ENCODE measurements at regions not wholly inside any gene's neighbourhood (a gene's known extent, or its start where the extent isn't known, plus 50 kb on each side); places are given as distances from the start of the nearest gene placed in this dataset.

DNA sequence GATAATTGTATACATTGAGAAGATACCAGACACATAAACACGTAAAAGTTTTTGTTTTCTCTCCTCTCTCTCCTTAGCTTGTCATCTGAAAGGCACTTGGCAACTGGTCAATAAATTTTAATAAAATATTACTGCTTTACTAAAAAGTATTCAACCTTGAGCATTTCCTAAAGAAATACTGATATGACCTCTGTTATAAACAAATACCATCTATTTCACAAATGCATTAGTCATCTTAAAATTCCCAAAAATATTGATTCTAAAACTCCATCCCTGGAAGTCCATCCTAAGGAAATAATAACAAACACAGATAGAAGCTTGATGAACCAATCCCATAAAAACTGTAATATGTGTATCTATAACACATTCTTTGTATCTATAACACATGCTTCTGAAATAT is 483.2 kb downstream of the TLR4 start:
- H3K27ac ChIP-seq (ENCODE audit: low read depth in 2 of 2, low read length in 2 of 2), result no peak overlapping the region
- no peaks in the 10 kb centered on the region for H3K4me1 ChIP-seq (ENCODE audit: control insufficient read depth in 2 of 2, insufficient read depth in 2 of 2, low read length in 2 of 2)
- H3K4me3 ChIP-seq (ENCODE audit: low read length in 2 of 2), result no peak overlapping the region
- no peaks in the 10 kb centered on the region for H3K27me3 ChIP-seq (ENCODE audit: control insufficient read depth in 2 of 2, insufficient read depth in 2 of 2, low read length in 2 of 2)
- no peak overlapping the region for H3K9ac ChIP-seq (ENCODE audit: low read depth in 1 of 2, low read length in 2 of 2)
- H3K36me3 ChIP-seq (ENCODE audit: control insufficient read depth in 2 of 2, insufficient read depth in 2 of 2, low read length in 2 of 2), result no peaks in the 10 kb centered on the region
- H3K9me3 ChIP-seq (ENCODE audit: control insufficient read depth in 2 of 2, low read length in 2 of 2), result no peaks in the 10 kb centered on the region

DNA sequence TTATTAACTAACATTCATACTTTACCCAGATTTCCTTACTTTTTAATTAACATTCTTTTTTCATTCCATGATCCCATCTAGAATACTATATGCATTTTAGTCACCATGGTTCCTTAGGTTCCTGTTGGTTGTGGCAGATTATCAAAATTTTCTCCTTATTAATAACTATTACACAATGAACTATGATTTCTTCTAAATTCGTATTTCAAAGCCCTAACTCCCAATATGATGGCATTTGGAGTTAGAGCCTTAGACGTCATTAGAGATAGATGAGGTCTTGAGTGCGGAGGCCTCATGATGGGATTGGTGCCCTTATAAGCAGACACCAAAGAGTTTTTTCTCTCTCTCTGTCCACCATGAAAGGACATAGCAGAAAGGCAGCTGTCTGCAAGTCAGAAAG is 485.4 kb downstream of the TLR4 start:
- no peaks in the 10 kb centered on the region for H3K27me3 ChIP-seq (ENCODE audit: control insufficient read depth in 2 of 2, insufficient read depth in 2 of 2, low read length in 2 of 2)
- H3K4me3 ChIP-seq (ENCODE audit: low read length in 2 of 2), result no peak overlapping the region
- H3K36me3 ChIP-seq (ENCODE audit: control insufficient read depth in 2 of 2, insufficient read depth in 2 of 2, low read length in 2 of 2), result no peaks in the 10 kb centered on the region
- H3K27ac ChIP-seq (ENCODE audit: low read depth in 2 of 2, low read length in 2 of 2), result no peak overlapping the region
- H3K9ac ChIP-seq (ENCODE audit: low read depth in 1 of 2, low read length in 2 of 2), result no peak overlapping the region
- no peaks in the 10 kb centered on the region for H3K9me3 ChIP-seq (ENCODE audit: control insufficient read depth in 2 of 2, low read length in 2 of 2)
- no peaks in the 10 kb centered on the region for H3K4me1 ChIP-seq (ENCODE audit: control insufficient read depth in 2 of 2, insufficient read depth in 2 of 2, low read length in 2 of 2)

DNA sequence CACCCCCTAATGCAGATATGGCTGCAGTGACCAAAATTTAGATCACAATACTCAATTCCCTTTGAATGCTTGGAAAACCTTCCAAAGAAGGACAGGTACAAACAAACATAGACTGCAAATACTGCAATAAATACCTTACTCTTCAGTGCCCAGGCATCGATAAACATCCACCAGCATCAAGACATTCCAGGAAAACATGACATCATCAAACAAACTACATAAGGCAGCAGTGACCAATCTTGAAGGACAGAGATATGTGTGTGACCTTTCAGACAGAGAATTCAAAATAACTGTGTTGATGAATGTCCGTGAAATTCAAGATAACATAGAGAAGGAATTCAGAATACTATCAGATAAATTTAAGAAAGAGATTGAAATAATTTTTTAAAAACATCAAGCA is 488.6 kb downstream of the TLR4 start:
- no peaks in the 10 kb centered on the region for H3K9me3 ChIP-seq (ENCODE audit: control insufficient read depth in 2 of 2, low read length in 2 of 2)
- H3K27me3 ChIP-seq (ENCODE audit: control insufficient read depth in 2 of 2, insufficient read depth in 2 of 2, low read length in 2 of 2), result no peaks in the 10 kb centered on the region
- no peak overlapping the region for H3K27ac ChIP-seq (ENCODE audit: low read depth in 2 of 2, low read length in 2 of 2)
- H3K9ac ChIP-seq (ENCODE audit: low read depth in 1 of 2, low read length in 2 of 2), result no peak overlapping the region
- H3K36me3 ChIP-seq (ENCODE audit: control insufficient read depth in 2 of 2, insufficient read depth in 2 of 2, low read length in 2 of 2), result no peaks in the 10 kb centered on the region
- H3K4me3 ChIP-seq (ENCODE audit: low read length in 2 of 2), result no peak overlapping the region
- no peaks in the 10 kb centered on the region for H3K4me1 ChIP-seq (ENCODE audit: control insufficient read depth in 2 of 2, insufficient read depth in 2 of 2, low read length in 2 of 2)

DNA sequence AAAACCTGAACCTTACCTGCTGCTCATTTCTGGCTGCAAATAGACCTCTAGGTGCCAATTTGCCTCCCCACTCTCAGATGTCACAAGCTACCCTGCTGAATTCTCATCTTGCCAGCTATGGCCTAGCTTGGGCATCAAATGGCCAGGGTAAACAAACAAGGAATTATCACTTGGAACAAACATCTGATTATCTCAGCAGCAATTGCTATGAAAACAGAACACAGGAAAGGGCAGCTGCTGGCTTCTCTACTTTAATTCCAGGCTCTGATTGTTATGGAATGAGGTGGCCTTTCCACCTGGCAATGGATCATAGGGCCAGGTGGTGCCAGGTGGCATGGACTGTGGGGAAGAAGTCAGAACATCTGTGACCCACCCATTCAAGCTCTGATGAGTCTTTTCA is 505.1 kb downstream of the TLR4 start:
- Histone ChIP-seq H3K4me3 (ENCODE audit: low read length in 2 of 2) (no peak overlapping the region), H3K4me1 (ENCODE audit: control insufficient read depth in 2 of 2, insufficient read depth in 2 of 2, low read length in 2 of 2) (no peaks in the 10 kb centered on the region), H3K27me3 (ENCODE audit: control insufficient read depth in 2 of 2, insufficient read depth in 2 of 2, low read length in 2 of 2) (no peaks in the 10 kb centered on the region), H3K36me3 (ENCODE audit: control insufficient read depth in 2 of 2, insufficient read depth in 2 of 2, low read length in 2 of 2) (no peaks in the 10 kb centered on the region), H3K9ac (ENCODE audit: low read depth in 1 of 2, low read length in 2 of 2) (no peak overlapping the region), H3K27ac (ENCODE audit: low read depth in 2 of 2, low read length in 2 of 2) (no peak overlapping the region), H3K9me3 (ENCODE audit: control insufficient read depth in 2 of 2, low read length in 2 of 2) (no peaks in the 10 kb centered on the region)

DNA sequence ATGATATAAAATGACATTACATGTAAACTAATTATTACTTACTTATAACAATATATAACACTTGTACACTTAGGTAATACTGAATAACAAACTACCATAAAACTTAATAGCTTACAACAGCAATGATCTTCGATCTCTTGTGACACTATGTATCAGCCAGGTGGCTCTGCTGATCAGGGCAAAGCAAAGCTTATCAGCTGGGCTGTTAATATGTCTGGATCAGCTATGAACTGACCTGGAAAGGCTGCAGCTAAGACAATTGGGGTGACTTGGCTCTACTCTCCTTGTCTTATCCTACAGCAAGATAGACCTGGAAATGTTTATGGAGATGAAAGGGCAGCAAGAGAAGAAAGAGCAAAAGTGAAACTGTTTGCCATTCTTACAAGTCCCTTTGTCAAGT is 511.3 kb downstream of the TLR4 start:
- Histone ChIP-seq H3K9me3 (ENCODE audit: control insufficient read depth in 2 of 2, low read length in 2 of 2) (no peaks in the 10 kb centered on the region), H3K27me3 (ENCODE audit: control insufficient read depth in 2 of 2, insufficient read depth in 2 of 2, low read length in 2 of 2) (no peaks in the 10 kb centered on the region), H3K36me3 (ENCODE audit: control insufficient read depth in 2 of 2, insufficient read depth in 2 of 2, low read length in 2 of 2) (no peaks in the 10 kb centered on the region), H3K9ac (ENCODE audit: low read depth in 1 of 2, low read length in 2 of 2) (no peak overlapping the region), H3K4me3 (ENCODE audit: low read length in 2 of 2) (no peak overlapping the region), H3K4me1 (ENCODE audit: control insufficient read depth in 2 of 2, insufficient read depth in 2 of 2, low read length in 2 of 2) (no peaks in the 10 kb centered on the region), H3K27ac (ENCODE audit: low read depth in 2 of 2, low read length in 2 of 2) (no peak overlapping the region)

DNA sequence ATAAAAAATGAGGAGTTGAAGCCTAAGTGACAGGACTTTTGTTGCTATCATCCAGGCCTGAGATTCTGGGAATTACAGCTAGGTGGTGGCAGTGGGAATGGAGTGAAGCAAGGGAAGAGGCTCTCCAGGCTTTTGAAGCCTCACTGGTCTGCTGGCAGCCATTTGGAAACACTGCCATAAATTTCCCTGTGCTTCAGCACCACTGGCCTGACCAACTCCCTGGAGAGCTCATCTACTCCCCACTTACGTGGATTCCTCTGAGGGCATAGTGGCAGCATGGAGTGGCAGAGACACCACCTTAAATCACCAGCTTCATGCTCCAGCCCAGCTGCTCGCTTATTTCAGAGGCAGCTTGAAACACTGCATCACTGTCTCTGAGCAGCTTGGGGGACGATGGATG is 518.2 kb downstream of the TLR4 start:
- Histone ChIP-seq H3K27ac (ENCODE audit: low read depth in 2 of 2, low read length in 2 of 2) (no peak overlapping the region), H3K27me3 (ENCODE audit: control insufficient read depth in 2 of 2, insufficient read depth in 2 of 2, low read length in 2 of 2) (no peaks in the 10 kb centered on the region), H3K9ac (ENCODE audit: low read depth in 1 of 2, low read length in 2 of 2) (no peak overlapping the region), H3K9me3 (ENCODE audit: control insufficient read depth in 2 of 2, low read length in 2 of 2) (no peaks in the 10 kb centered on the region), H3K4me3 (ENCODE audit: low read length in 2 of 2) (no peak overlapping the region), H3K36me3 (ENCODE audit: control insufficient read depth in 2 of 2, insufficient read depth in 2 of 2, low read length in 2 of 2) (no peaks in the 10 kb centered on the region), H3K4me1 (ENCODE audit: control insufficient read depth in 2 of 2, insufficient read depth in 2 of 2, low read length in 2 of 2) (no peaks in the 10 kb centered on the region)

DNA sequence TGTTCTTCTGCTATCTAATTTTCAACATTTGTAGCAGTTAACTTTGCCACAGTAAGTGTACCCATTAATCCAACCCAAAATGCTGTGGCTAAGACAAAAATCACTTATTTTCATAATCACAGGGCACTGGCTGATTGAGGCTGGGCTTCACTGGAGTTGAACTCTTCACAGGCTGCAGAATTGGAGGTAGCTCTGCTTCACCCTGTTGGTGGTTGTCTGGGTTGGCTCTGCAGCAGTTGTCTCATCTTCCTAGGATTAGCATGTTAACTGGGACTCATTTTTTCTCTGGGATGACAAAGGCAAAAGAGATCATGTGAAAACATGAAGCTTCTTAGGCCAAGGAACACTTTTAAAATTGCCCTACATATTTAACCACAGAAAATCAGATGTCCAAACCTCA is 518.9 kb downstream of the TLR4 start:
- H3K4me3 ChIP-seq (ENCODE audit: low read length in 2 of 2), result no peak overlapping the region
- H3K36me3 ChIP-seq (ENCODE audit: control insufficient read depth in 2 of 2, insufficient read depth in 2 of 2, low read length in 2 of 2), result no peaks in the 10 kb centered on the region
- H3K27me3 ChIP-seq (ENCODE audit: control insufficient read depth in 2 of 2, insufficient read depth in 2 of 2, low read length in 2 of 2), result no peaks in the 10 kb centered on the region
- no peak overlapping the region for H3K9ac ChIP-seq (ENCODE audit: low read depth in 1 of 2, low read length in 2 of 2)
- H3K9me3 ChIP-seq (ENCODE audit: control insufficient read depth in 2 of 2, low read length in 2 of 2), result no peaks in the 10 kb centered on the region
- no peak overlapping the region for H3K27ac ChIP-seq (ENCODE audit: low read depth in 2 of 2, low read length in 2 of 2)
- H3K4me1 ChIP-seq (ENCODE audit: control insufficient read depth in 2 of 2, insufficient read depth in 2 of 2, low read length in 2 of 2), result no peaks in the 10 kb centered on the region

DNA sequence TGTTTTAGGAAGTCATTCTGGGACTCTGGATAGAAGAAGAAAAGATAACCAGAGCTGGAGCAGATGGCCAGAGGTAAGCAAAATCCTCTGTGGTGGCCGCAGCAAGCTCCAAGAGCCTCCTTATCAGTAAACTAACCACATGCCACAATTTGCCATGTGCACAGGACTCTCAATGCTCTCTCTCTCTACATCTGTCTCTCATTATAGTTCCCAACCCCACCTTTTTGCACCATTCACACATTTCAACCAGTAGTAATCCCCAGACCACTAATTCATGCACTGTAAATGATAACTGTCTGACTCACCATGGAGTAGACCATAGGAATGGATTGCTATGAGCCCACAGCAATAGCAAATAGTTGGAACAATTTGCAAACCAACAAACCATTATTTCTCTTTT is 526.1 kb downstream of the TLR4 start:
- no peaks in the 10 kb centered on the region for H3K27me3 ChIP-seq (ENCODE audit: control insufficient read depth in 2 of 2, insufficient read depth in 2 of 2, low read length in 2 of 2)

DNA sequence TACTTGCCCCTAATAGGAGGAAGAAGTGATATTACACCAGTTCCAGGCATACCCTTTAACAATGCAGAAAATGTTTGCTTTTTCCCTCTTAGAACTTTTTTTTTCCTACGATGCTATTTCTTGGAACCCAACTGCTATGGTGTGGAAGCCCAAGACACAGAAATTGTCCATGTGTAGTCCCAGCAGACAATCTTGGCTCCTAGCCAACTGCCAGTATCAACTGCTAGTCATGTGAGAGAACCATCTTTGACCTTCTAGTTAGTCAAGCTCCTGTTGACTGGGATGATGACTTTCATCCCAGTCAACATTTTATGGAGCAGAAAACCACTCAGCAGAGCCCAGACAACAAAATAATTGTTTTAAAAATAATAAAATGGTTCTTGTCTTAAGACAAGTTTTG is 532.4 kb downstream of the TLR4 start:
- Histone ChIP-seq H3K36me3 (ENCODE audit: control insufficient read depth in 2 of 2, insufficient read depth in 2 of 2, low read length in 2 of 2) (no peaks in the 10 kb centered on the region), H3K4me3 (ENCODE audit: low read length in 2 of 2) (no peak overlapping the region), H3K4me1 (ENCODE audit: control insufficient read depth in 2 of 2, insufficient read depth in 2 of 2, low read length in 2 of 2) (no peaks in the 10 kb centered on the region), H3K27ac (ENCODE audit: low read depth in 2 of 2, low read length in 2 of 2) (no peak overlapping the region), H3K9me3 (ENCODE audit: control insufficient read depth in 2 of 2, low read length in 2 of 2) (no peaks in the 10 kb centered on the region), H3K9ac (ENCODE audit: low read depth in 1 of 2, low read length in 2 of 2) (no peak overlapping the region), H3K27me3 (ENCODE audit: control insufficient read depth in 2 of 2, insufficient read depth in 2 of 2, low read length in 2 of 2) (no peaks in the 10 kb centered on the region)

More for the DNA sequence above, 526.1 kb downstream of the TLR4 start:
- Histone ChIP-seq H3K9ac (ENCODE audit: low read depth in 1 of 2, low read length in 2 of 2) (no peak overlapping the region), H3K27ac (ENCODE audit: low read depth in 2 of 2, low read length in 2 of 2) (no peak overlapping the region), H3K9me3 (ENCODE audit: control insufficient read depth in 2 of 2, low read length in 2 of 2) (no peaks in the 10 kb centered on the region), H3K4me1 (ENCODE audit: control insufficient read depth in 2 of 2, insufficient read depth in 2 of 2, low read length in 2 of 2) (no peaks in the 10 kb centered on the region), H3K36me3 (ENCODE audit: control insufficient read depth in 2 of 2, insufficient read depth in 2 of 2, low read length in 2 of 2) (no peaks in the 10 kb centered on the region), H3K4me3 (ENCODE audit: low read length in 2 of 2) (no peak overlapping the region)

DNA sequence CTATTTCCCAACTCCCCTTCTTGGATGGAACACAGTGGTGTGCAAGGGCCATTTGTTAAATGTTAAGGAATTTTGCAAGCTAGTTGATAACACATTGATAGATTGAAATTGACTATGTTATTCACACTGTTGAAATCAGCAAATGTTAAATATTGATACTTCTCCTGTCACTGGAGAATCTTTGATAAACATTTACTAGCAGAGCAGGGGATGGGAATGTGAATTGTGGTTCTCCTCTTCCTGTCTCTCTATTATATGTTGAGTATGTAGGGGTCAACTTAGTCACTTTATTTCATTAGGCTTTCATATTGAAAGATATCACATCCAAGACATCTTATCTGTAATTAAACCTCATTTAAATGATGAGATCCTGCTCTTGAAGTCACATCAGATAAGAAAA is 533.9 kb downstream of the TLR4 start:
- H3K27ac ChIP-seq (ENCODE audit: low read depth in 2 of 2, low read length in 2 of 2), result no peak overlapping the region
- no peaks in the 10 kb centered on the region for H3K4me1 ChIP-seq (ENCODE audit: control insufficient read depth in 2 of 2, insufficient read depth in 2 of 2, low read length in 2 of 2)
- no peak overlapping the region for H3K4me3 ChIP-seq (ENCODE audit: low read length in 2 of 2)
- no peaks in the 10 kb centered on the region for H3K9me3 ChIP-seq (ENCODE audit: control insufficient read depth in 2 of 2, low read length in 2 of 2)
- no peaks in the 10 kb centered on the region for H3K36me3 ChIP-seq (ENCODE audit: control insufficient read depth in 2 of 2, insufficient read depth in 2 of 2, low read length in 2 of 2)
- no peak overlapping the region for H3K9ac ChIP-seq (ENCODE audit: low read depth in 1 of 2, low read length in 2 of 2)
- H3K27me3 ChIP-seq (ENCODE audit: control insufficient read depth in 2 of 2, insufficient read depth in 2 of 2, low read length in 2 of 2), result no peaks in the 10 kb centered on the region

DNA sequence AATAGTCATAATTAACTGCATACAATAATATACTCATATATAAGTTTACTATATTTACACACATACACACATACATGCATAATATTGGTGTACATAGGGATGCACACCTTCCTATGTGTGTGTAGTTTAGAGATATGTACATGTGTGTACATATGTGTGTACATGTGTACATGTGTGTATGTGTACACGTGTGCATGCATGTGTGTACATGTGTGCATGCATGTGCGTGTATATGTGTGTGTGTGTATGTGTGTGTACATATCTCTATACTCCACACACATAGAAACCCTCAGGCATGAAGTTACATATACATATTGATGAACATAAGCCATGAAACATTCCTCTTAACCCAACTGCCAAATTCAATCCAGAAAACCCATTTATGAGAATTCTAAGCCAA is 547.8 kb downstream of the TLR4 start:
- no peaks in the 10 kb centered on the region for H3K9me3 ChIP-seq (ENCODE audit: control insufficient read depth in 2 of 2, low read length in 2 of 2)
- no peak overlapping the region for H3K4me3 ChIP-seq (ENCODE audit: low read length in 2 of 2)
- no peaks in the 10 kb centered on the region for H3K4me1 ChIP-seq (ENCODE audit: control insufficient read depth in 2 of 2, insufficient read depth in 2 of 2, low read length in 2 of 2)
- H3K27me3 ChIP-seq (ENCODE audit: control insufficient read depth in 2 of 2, insufficient read depth in 2 of 2, low read length in 2 of 2), result no peaks in the 10 kb centered on the region
- no peaks in the 10 kb centered on the region for H3K36me3 ChIP-seq (ENCODE audit: control insufficient read depth in 2 of 2, insufficient read depth in 2 of 2, low read length in 2 of 2)
- no peak overlapping the region for H3K9ac ChIP-seq (ENCODE audit: low read depth in 1 of 2, low read length in 2 of 2)
- H3K27ac ChIP-seq (ENCODE audit: low read depth in 2 of 2, low read length in 2 of 2), result no peak overlapping the region
